ACC112 (cell line): ENCODE measurements at regions not wholly inside any gene's neighbourhood (a gene's known extent, or its start where the extent isn't known, plus 50 kb on each side); places are given as distances from the start of the nearest gene placed in this dataset.

Experiments
- H2AFZ ChIP-seq: fragments of 200-600 bp; sonication (generic); one replicate; pipeline ENCODE4 v1.6.0; 2017; ENCODE audit warnings: antibody characterized with exemption, low read length; ENCODE audit not compliant: unreplicated experiment
- H3K27ac ChIP-seq: fragments of 200-600 bp; sonication (generic); 2 replicates; pipeline ENCODE4 v1.5.1; 2014; ENCODE audit warnings: low read depth, mild to moderate bottlenecking, antibody characterized with exemption, low read length, moderate library complexity
- H3K27me3 ChIP-seq: fragments of 200-600 bp; sonication (generic); 2 replicates; pipeline ENCODE4 v1.6.1; 2014; ENCODE audit warnings: mild to moderate bottlenecking, antibody characterized with exemption, low read length, moderate library complexity, mixed read lengths; ENCODE audit not compliant: insufficient read depth
- H3K36me3 ChIP-seq: fragments of 200-600 bp; sonication (generic); 2 replicates; pipeline ENCODE4 v1.6.1; 2016; ENCODE audit warnings: mild to moderate bottlenecking, antibody characterized with exemption, low read length, moderate library complexity, mixed read lengths; ENCODE audit not compliant: insufficient read depth
- H3K4me1 ChIP-seq: fragments of 200-600 bp; sonication (generic); one replicate; pipeline ENCODE4 v1.6.1; 2016; ENCODE audit warnings: low read length, mixed read lengths; ENCODE audit not compliant: insufficient read depth, unreplicated experiment, control insufficient read depth
- H3K4me3 ChIP-seq: fragments of 200-600 bp; sonication (generic); 2 replicates; pipeline ENCODE4 v1.5.1; 2014; ENCODE audit warnings: mild to moderate bottlenecking, low read depth, low read length
- H3K79me2 ChIP-seq: fragments of 200-600 bp; sonication (generic); one replicate; pipeline ENCODE4 v1.6.0; 2016; ENCODE audit warnings: low read length; ENCODE audit not compliant: control insufficient read depth, unreplicated experiment, insufficient read depth

DNA sequence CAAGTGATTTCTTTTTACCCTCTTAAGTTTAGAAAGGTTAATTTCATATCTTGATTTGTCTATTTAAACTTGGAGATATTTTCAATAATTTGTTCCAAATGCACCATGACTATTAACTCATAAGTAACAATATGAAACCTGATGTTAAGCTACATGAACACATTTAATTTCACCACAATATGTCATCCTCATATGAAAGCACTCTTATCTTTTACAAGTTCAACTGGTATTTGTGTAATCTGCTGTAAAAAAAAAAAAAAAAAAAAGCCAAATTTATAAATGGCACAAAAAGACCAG lies 110.4 kb downstream of the HFE start:
- Histone ChIP-seq H2AFZ (no peak overlapping the region), H3K4me3 (peak overlapping the region; percentile 94), H3K79me2 (peaks cover 32% of the 10 kb centered on the region), H3K27me3 (no peaks in the 10 kb centered on the region), H3K36me3 (peaks cover 5% of the 10 kb centered on the region; the same call in 1 of the 2 replicates), H3K27ac (peak overlapping the region; percentile 81), H3K4me1 (peaks cover 4% of the 10 kb centered on the region)

DNA sequence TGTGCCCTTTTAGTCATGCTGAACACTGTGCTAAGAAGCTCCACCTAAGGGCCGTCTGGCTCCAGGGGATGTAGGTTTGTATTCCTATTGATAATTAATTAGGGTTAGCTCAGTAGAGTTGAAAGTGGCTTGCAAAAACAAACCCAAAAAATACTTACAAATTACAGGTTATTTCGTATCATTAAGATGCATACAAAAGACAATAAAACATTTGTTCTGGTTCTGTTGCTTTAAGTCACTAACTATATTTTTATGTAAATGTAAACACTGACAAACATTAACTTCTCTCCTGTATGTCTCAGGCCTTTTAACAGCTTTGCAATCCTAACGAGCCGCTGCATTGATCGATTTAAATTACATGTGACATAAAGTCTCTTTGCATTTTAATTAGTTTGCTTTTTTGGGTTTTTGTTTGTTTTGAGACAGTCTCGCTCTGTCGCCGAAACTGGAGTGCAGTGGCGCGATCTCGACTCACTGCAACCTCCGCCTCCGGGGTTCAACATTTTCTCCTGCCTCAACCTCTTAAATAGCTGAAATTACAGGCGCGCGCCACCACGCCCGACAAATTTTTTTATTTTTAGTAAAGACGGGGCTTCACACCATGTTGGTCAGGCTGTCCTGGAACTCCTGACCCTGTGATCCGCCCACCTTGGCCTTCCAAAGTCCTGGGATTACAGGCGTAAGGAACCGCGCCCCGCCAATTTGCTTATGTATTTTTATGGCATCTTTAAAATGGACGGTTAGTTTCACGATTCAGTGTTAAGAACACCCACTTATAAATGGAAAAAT lies 110.9 kb downstream of the HFE start:
- H3K36me3 ChIP-seq: peaks cover 5% of the 10 kb centered on the region; the same call in 1 of the 2 replicates
- H3K79me2 ChIP-seq: peaks cover 32% of the 10 kb centered on the region
- H3K27ac ChIP-seq: peak overlapping the region; percentile 81

DNA sequence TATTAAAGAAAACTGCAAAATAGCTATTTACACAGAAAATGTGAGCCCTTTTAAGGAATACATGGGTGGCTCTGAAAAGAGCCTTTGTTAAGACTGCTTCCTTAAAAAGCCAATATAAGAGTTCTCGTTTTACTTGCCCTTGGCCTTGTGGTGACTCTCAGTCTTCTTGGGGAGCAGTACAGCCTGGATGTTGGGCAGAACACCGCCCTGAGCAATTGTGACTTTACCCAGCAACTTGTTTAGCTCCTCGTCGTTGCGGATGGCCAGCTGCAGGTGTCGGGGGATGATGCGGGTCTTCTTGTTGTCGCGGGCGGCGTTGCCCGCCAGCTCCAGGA lies 111.5 kb downstream of the HFE start:
- Histone ChIP-seq H3K4me1 (peaks cover 4% of the 10 kb centered on the region), H3K79me2 (peaks cover 29% of the 10 kb centered on the region), H3K27me3 (no peaks in the 10 kb centered on the region), H2AFZ (no peak overlapping the region), H3K36me3 (peaks cover 5% of the 10 kb centered on the region; the same call in 1 of the 2 replicates), H3K4me3 (peak overlapping the region; percentile 94), H3K27ac (peak overlapping the region; percentile 81)

More for the DNA sequence above, 110.9 kb downstream of the HFE start:
- Histone ChIP-seq H2AFZ (no peak overlapping the region), H3K4me3 (peak overlapping the region; percentile 94), H3K4me1 (peaks cover 4% of the 10 kb centered on the region), H3K27me3 (no peaks in the 10 kb centered on the region)

DNA sequence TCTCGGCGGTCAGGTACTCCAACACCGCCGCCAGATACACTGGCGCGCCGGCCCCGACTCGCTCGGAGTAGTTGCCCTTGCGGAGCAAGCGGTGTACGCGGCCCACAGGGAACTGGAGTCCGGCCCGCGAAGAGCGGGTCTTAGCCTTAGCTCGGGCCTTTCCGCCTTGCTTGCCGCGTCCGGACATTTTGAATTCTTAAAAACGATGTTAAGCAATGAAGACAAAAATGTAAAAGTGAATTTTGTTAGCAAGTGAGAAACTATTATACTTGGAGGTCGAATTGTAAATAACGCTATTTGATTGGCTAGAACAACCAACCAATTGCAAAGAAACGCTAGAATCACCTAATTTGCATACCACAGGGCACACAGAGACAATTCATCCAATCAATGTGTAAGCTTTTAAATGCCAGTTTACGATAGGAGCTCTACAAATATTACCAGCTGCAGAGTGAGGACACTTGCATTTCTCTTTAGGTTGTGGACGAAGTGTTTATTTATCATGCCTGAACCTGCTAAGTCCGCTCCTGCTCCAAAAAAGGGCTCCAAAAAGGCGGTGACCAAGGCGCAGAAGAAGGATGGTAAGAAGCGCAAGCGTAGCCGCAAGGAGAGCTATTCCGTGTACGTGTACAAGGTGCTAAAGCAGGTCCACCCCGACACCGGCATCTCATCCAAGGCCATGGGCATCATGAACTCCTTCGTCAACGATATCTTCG lies 112.0 kb downstream of the HFE start:
- H3K79me2 ChIP-seq: peaks cover 29% of the 10 kb centered on the region

DNA sequence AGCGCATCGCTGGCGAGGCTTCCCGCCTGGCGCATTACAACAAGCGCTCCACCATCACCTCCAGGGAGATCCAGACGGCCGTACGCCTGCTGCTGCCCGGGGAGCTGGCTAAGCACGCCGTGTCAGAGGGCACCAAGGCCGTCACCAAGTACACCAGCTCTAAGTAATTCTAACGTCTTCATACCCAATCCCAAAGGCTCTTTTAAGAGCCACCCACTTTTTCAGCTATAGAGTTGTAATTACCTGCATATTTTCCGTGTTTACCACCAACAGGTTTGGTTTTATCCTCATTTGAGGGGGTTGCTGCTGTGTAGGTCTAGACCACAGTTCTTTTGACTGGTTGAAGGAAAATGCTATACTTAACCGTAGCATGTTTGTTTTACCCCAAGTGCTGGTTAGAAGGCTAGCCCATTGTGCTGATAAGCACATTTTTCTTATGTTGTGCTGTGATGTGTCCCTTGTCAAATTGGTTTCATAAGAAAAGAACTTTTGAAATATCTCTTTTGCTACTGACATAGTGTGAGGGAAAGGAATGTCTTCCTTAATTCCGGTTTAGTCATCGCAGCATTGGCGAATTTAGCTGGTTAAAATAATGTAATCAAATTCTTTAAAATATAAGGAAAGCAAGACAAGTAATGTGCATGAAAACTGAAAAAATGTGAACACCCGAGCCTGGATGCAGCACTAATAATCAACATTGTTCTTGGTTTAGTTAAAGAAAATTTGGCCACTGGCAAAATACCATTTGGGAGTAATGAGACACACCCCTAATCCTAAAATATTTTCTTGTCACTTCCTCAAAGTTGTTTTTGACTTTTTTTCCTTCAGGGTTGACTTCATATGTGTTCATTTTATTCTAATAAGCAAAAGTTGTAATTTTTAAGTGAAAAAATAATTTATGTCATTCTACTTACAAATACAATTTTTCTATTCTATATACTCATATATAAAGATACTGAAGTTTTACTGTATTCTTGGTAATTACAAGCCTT lies 112.8 kb downstream of the HFE start:
- H3K4me1 ChIP-seq: peaks cover 4% of the 10 kb centered on the region
- H3K4me3 ChIP-seq: peak overlapping the region; percentile 94
- H3K79me2 ChIP-seq: peaks cover 24% of the 10 kb centered on the region
- H3K27me3 ChIP-seq: no peaks in the 10 kb centered on the region
- H3K36me3 ChIP-seq: peaks cover 5% of the 10 kb centered on the region; the same call in 1 of the 2 replicates
- H3K27ac ChIP-seq: peak overlapping the region; percentile 66
- H2AFZ ChIP-seq: no peak overlapping the region

More for the DNA sequence above, 112.0 kb downstream of the HFE start:
- peak overlapping the region; percentile 94 for H3K4me3 ChIP-seq
- H3K36me3 ChIP-seq: peaks cover 5% of the 10 kb centered on the region; the same call in 1 of the 2 replicates
- no peak overlapping the region for H2AFZ ChIP-seq
- peak overlapping the region; percentile 81 for H3K27ac ChIP-seq
- no peaks in the 10 kb centered on the region for H3K27me3 ChIP-seq
- peaks cover 4% of the 10 kb centered on the region for H3K4me1 ChIP-seq

DNA sequence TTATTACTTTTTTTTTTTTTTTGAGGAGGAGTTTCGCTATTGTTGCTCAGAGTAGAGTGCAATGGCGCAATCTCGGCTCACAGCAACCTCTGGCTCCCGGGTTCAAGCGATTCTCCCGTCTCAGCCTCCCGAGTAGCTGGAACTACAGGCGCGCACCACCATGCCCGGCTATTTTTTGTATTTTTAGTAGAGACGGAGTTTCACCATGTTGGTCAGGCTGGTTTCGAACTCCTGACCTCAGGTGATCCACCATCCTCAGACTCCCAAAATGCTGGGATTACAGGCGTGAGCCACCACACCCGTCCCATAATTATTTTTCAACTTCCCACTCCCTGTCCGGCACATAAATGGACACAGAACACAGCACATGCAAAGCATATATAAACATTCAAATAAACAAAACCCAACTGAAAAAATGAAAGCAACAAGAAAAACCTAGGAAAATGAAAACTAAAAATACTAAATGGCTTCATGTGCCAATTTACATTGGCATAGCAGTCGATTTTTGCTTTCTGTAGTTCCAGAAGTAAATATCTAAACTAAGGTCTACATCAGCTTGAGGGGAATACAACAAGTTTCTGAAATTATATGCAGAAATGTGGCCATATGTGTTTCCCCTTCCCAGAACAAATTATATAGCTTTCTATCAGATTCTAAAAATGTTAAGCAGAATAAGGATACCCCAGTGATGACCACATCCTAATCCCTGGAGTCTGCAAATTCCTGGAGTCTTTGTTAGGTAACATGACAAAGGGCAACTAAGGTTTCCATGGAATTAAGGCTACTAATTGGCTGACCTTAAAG lies 113.9 kb downstream of the HFE start:
- no peak overlapping the region for H3K27ac ChIP-seq
- no peaks in the 10 kb centered on the region for H3K27me3 ChIP-seq
- H3K4me3 ChIP-seq: no peak overlapping the region
- peaks cover 4% of the 10 kb centered on the region for H3K4me1 ChIP-seq
- H3K36me3 ChIP-seq: peaks cover 5% of the 10 kb centered on the region; the same call in 1 of the 2 replicates
- no peak overlapping the region for H2AFZ ChIP-seq
- H3K79me2 ChIP-seq: peaks cover 23% of the 10 kb centered on the region

DNA sequence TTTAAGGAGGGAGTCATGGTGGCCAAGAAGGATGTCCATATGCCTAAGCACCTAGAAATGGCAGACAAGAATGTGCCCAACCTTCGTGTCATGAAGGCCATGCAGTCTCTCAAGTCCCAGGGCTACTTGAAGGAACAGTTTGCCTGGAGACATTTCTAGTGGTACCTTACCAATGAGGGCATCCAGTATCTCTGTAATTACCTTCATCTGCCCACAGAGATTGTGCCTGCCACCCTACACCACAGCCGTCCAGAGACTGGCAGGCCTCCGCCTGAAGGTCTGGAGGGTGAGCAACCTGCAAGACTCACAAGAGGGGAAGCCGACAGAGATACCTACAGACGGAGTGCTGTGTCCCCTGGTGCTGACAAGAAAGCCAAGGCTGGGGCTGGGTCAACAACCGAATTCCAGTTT lies 115.0 kb downstream of the HFE start:
- Histone ChIP-seq H3K36me3 (no peaks in the 10 kb centered on the region), H3K79me2 (peaks cover 14% of the 10 kb centered on the region), H3K27ac (no peak overlapping the region), H3K4me3 (no peak overlapping the region), H2AFZ (no peak overlapping the region), H3K27me3 (no peaks in the 10 kb centered on the region), H3K4me1 (peaks cover 4% of the 10 kb centered on the region)

DNA sequence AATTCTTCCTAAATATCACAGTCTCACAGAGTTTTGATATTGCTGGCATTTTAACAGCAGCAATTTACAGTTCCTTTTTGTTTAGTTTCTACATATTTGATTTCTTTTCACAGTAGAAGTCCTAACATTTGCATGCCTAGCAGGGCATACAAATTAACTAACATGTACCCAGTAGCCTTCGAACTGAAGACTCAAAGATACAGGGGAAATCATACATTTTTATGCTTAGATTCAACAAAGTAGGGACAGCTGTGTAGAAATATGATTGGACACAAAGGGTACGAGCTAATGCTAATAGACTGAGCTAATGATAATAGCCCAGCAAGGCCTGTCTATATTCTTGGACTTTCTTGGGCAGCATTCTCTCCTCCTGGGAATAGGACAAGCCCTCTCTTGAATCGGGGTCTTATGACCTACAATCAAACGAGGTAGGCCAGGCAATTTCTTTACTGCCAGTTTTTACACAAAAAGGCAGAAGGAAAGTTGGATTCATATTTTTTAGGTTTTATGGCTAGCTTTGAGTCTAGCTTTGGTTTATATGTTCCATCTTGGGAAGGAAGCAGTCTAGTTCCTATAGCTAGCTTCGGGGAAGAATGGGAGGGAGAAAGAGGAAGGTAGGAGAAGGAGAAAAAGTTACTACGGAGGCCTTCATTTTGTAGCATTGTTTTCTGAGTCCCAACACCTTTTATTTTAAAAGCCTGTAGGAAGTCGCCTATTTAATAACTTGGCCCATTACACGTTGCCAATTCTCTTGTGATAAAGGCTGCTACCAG lies 115.8 kb downstream of the HFE start:
- no peaks in the 10 kb centered on the region for H3K36me3 ChIP-seq
- H3K4me1 ChIP-seq: peaks cover 4% of the 10 kb centered on the region
- H3K27ac ChIP-seq: peak overlapping the region; percentile 22
- no peak overlapping the region for H2AFZ ChIP-seq
- H3K4me3 ChIP-seq: no peak overlapping the region
- no peaks in the 10 kb centered on the region for H3K27me3 ChIP-seq
- peaks cover 8% of the 10 kb centered on the region for H3K79me2 ChIP-seq

DNA sequence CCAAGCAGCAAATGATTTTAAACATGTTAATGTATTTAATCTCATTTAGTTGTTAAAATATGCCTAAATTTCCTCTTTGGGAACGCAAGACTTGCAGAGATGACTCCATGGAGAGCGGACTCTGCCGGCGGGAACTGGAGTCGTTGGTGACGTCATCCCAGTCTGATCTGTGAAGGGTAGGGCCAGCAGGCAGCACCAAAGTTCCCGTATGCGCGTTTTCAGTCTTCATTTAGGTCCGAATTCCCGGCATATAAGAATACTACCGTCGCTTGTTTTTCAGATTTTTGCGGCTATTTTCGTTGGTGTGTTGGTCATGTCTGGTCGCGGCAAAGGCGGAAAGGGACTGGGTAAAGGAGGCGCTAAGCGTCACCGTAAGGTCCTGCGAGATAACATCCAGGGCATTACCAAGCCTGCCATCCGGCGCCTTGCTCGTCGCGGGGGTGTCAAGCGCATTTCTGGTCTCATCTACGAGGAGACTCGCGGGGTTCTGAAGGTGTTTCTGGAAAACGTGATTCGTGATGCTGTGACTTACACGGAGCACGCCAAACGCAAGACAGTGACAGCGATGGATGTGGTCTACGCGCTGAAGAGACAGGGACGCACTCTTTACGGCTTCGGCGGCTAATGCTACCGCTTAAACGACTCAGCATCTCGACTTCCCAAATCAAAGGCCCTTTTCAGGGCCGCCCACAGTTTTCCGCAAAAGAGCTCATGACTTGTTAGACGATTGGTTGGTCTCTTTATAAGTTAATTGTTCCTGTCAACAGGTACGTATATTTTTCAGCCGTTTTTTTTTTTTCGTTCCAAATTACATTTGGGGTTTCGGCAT lies 117.3 kb downstream of the HFE start:
- Histone ChIP-seq H3K36me3 (no peaks in the 10 kb centered on the region), H2AFZ (peak overlapping the region; percentile 16), H3K27me3 (no peaks in the 10 kb centered on the region), H3K4me3 (peak overlapping the region; percentile 89), H3K27ac (peak overlapping the region; percentile 87), H3K4me1 (peaks cover 4% of the 10 kb centered on the region), H3K79me2 (no peaks in the 10 kb centered on the region)
